ENCODE measurements at regions not wholly inside any gene's neighbourhood (a gene's known extent, or its start where the extent isn't known, plus 50 kb on each side); places are given as distances from the start of the nearest gene placed in this dataset.

DNA sequence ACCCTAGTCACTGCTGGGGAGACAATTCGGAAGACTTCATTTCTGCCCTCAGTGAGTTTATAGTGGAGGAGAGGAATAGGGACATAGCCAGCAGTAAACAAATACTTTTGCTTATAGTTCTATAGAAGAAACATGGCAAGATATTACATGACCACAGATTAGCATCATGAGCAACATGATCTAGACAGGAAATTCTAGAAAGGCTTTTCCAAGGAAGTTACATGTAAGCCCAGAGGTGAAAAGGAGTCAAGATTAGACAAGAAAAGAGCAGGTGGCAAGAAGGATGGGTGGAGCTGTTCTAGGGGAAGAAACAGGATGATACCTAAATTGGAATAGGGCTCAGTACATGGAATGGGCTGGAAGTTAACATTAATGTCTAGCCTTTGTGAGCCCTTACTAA lies 82.8 kb upstream of the MYO10 start:
- Mint-ChIP-seq H3K27ac (no peak overlapping the region), H3K4me3 (no peak overlapping the region), H3K4me1 (no peaks in the 10 kb centered on the region), H3K9me3 (ENCODE audit: insufficient read depth) (peaks cover 2% of the 10 kb centered on the region), H3K27me3 (peaks cover 2% of the 10 kb centered on the region)
- intact Hi-C loops (cut with micrococcal nuclease) = no loop called here
- ChIA-PET POLR2A (no interaction called here), CTCF (no interaction called here)
- ATAC-seq (ENCODE audit: low read depth) (no peak), DNase-seq (no peak)
- no peaks in the 10 kb centered on the region for H4K20me1 ChIP-seq (ENCODE audit: control insufficient read depth, insufficient read depth, low read length, poor library complexity, severe bottlenecking)
- H3K9me3 ChIP-seq (ENCODE audit: control extremely low read depth in 1 of 3, control insufficient read depth in 2 of 3, insufficient read depth in 1 of 3, low read length in 2 of 3) = peaks cover 0 to 3% (median 0%) of the 10 kb centered on the region in 3 donors
- H3K27me3 ChIP-seq (replicated peaks in 1 of 4; ENCODE audit: control extremely low read depth in 1 of 4, control insufficient read depth in 3 of 4, insufficient read depth in 4 of 4, low read length in 3 of 4) = no peaks in the 10 kb centered on the region
- no peak overlapping the region for H3K4me2 ChIP-seq (replicated peaks; ENCODE audit: low read depth, low read length, poor library complexity, severe bottlenecking)
- H2AFZ ChIP-seq (ENCODE audit: insufficient read depth, low read depth, low read length, poor library complexity, severe bottlenecking) = no peak overlapping the region
- no peak overlapping the region for H3K9ac ChIP-seq (ENCODE audit: low read length)
- H3K4me1 ChIP-seq (ENCODE audit: control insufficient read depth in 2 of 2, insufficient read depth in 2 of 2, low read length in 2 of 2) = no peaks in the 10 kb centered on the region
- no CpG with 5 or more reads among the region's 1 CpG for WGBS (ENCODE audit: insufficient coverage)
- H3K4me3 ChIP-seq (ENCODE audit: control extremely low read depth in 1 of 5, extremely low read depth in 1 of 5, insufficient read depth in 1 of 5, low read depth in 2 of 5, low read length in 4 of 5) = no peak overlapping the region
- TF ChIP-seq, protein P1, sequence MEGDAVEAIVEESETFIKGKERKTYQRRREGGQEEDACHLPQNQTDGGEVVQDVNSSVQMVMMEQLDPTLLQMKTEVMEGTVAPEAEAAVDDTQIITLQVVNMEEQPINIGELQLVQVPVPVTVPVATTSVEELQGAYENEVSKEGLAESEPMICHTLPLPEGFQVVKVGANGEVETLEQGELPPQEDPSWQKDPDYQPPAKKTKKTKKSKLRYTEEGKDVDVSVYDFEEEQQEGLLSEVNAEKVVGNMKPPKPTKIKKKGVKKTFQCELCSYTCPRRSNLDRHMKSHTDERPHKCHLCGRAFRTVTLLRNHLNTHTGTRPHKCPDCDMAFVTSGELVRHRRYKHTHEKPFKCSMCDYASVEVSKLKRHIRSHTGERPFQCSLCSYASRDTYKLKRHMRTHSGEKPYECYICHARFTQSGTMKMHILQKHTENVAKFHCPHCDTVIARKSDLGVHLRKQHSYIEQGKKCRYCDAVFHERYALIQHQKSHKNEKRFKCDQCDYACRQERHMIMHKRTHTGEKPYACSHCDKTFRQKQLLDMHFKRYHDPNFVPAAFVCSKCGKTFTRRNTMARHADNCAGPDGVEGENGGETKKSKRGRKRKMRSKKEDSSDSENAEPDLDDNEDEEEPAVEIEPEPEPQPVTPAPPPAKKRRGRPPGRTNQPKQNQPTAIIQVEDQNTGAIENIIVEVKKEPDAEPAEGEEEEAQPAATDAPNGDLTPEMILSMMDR (IDR thresholded peaks at IDR 0.05) = no peak
- TF ChIP-seq EZH2 (IDR thresholded peaks at IDR 0.05; ENCODE audit: borderline replicate concordance, insufficient read depth, low read depth, low read length, poor library complexity, severe bottlenecking) = no peak
- H3K79me2 ChIP-seq (ENCODE audit: control insufficient read depth, insufficient read depth, low read length) = no peaks in the 10 kb centered on the region
- H3K36me3 ChIP-seq (replicated peaks in 1 of 2; ENCODE audit: control extremely low read depth in 1 of 2, control insufficient read depth in 1 of 2, extremely low read depth in 1 of 2, insufficient read depth in 2 of 2, low read length in 1 of 2) = no peaks in the 10 kb centered on the region
- no peak overlapping the region for H3K27ac ChIP-seq (ENCODE audit: low read length in 2 of 2)

DNA sequence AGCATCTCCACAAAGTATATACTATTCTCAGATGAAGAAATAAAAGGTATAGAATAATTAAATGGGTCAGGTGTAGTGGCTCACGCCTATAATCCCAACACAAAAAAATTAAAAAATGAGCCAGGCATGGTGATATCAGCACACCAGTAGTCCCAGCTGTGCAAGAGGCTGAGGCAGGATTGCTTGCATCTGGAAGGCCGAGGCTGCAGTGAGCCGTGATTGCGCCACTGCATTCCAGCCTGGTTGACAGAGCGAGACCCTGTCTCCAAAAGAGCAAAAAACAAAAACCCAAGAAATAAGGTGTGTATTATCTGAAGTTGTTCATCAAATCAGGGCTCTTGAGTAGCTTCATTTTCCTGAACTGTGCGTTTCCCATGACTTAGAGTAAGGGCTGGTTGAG lies 83.2 kb upstream of the MYO10 start:
- ChIA-PET CTCF (no interaction called here), POLR2A (no interaction called here)
- Mint-ChIP-seq H3K27ac (no peak overlapping the region), H3K9me3 (ENCODE audit: insufficient read depth) (peaks cover 2% of the 10 kb centered on the region), H3K4me1 (no peaks in the 10 kb centered on the region), H3K27me3 (peaks cover 2% of the 10 kb centered on the region), H3K4me3 (no peak overlapping the region)
- H4K20me1 ChIP-seq (ENCODE audit: control insufficient read depth, insufficient read depth, low read length, poor library complexity, severe bottlenecking) = no peaks in the 10 kb centered on the region
- peaks cover 0 to 3% (median 0%) of the 10 kb centered on the region in 3 donors for H3K9me3 ChIP-seq (ENCODE audit: control extremely low read depth in 1 of 3, control insufficient read depth in 2 of 3, insufficient read depth in 1 of 3, low read length in 2 of 3)
- H3K79me2 ChIP-seq (ENCODE audit: control insufficient read depth, insufficient read depth, low read length) = no peaks in the 10 kb centered on the region
- no peak overlapping the region for H2AFZ ChIP-seq (ENCODE audit: insufficient read depth, low read depth, low read length, poor library complexity, severe bottlenecking)
- H3K4me2 ChIP-seq (replicated peaks; ENCODE audit: low read depth, low read length, poor library complexity, severe bottlenecking) = no peak overlapping the region
- intact Hi-C loops (cut with micrococcal nuclease) = no loop called here
- 82% methylated on average over 2 of the region's 6 CpGs for WGBS (ENCODE audit: insufficient coverage)
- no peaks in the 10 kb centered on the region for H3K36me3 ChIP-seq (replicated peaks in 1 of 2; ENCODE audit: control extremely low read depth in 1 of 2, control insufficient read depth in 1 of 2, extremely low read depth in 1 of 2, insufficient read depth in 2 of 2, low read length in 1 of 2)
- TF ChIP-seq EZH2 (IDR thresholded peaks at IDR 0.05; ENCODE audit: borderline replicate concordance, insufficient read depth, low read depth, low read length, poor library complexity, severe bottlenecking) = no peak
- TF ChIP-seq, protein P1 (IDR thresholded peaks at IDR 0.05) = no peak
- no peaks in the 10 kb centered on the region for H3K4me1 ChIP-seq (ENCODE audit: control insufficient read depth in 2 of 2, insufficient read depth in 2 of 2, low read length in 2 of 2)
- DNase-seq (no peak), ATAC-seq (ENCODE audit: low read depth) (no peak)
- no peak overlapping the region for H3K27ac ChIP-seq (ENCODE audit: low read length in 2 of 2)
- no peak overlapping the region for H3K9ac ChIP-seq (ENCODE audit: low read length)
- no peaks in the 10 kb centered on the region for H3K27me3 ChIP-seq (replicated peaks in 1 of 4; ENCODE audit: control extremely low read depth in 1 of 4, control insufficient read depth in 3 of 4, insufficient read depth in 4 of 4, low read length in 3 of 4)
- no peak overlapping the region for H3K4me3 ChIP-seq (ENCODE audit: control extremely low read depth in 1 of 5, extremely low read depth in 1 of 5, insufficient read depth in 1 of 5, low read depth in 2 of 5, low read length in 4 of 5)
